ENCODE measurements at regions not wholly inside any gene's neighbourhood (a gene's known extent, or its start where the extent isn't known, plus 50 kb on each side); places are given as distances from the start of the nearest gene placed in this dataset.
"Not testable (repeated sequence)": the region's sequence is repeated elsewhere in the genome, so short reads cannot be mapped to it uniquely, and the experiment has no call there.

GRCh38 chr14:22491683-22492621 is 97.1 kb downstream of the DAD1 start:
- DNase-seq (ENCODE audit: low read depth), result no peak

GRCh38 chr14:22491053-22491452 is 98.0 kb downstream of the DAD1 start:
- not testable (repeated sequence) for DNase-seq (ENCODE audit: low read depth)

GRCh38 chr14:22489957-22490950 is 98.8 kb downstream of the DAD1 start:
- DNase-seq (ENCODE audit: low read depth), result no peak

GRCh38 chr14:22489244-22489545 is 99.8 kb downstream of the DAD1 start:
- no peak for DNase-seq (ENCODE audit: low read depth)

GRCh38 chr14:22488522-22489243 is 100.3 kb downstream of the DAD1 start:
- no peak for DNase-seq (ENCODE audit: low read depth)

- DNase-seq (ENCODE audit: low read depth), result no peak
Observed at GRCh38 chr14:22487941-22488340, 101.1 kb downstream of the DAD1 start.

GRCh38 chr14:22487401-22487800 is 101.6 kb downstream of the DAD1 start:
- no peak for DNase-seq (ENCODE audit: low read depth)

GRCh38 chr14:22486675-22487074 is 102.3 kb downstream of the DAD1 start:
- no peak for DNase-seq (ENCODE audit: low read depth)

GRCh38 chr14:22485649-22486048 is 103.4 kb downstream of the DAD1 start:
- DNase-seq (ENCODE audit: low read depth), result no peak

GRCh38 chr14:22485178-22485577 is 103.8 kb downstream of the DAD1 start:
- no peak for DNase-seq (ENCODE audit: low read depth)

- DNase-seq (ENCODE audit: low read depth), result no peak
Observed at GRCh38 chr14:22484632-22485031, 104.4 kb downstream of the DAD1 start.

GRCh38 chr14:22483863-22484593 is 105.0 kb downstream of the DAD1 start:
- DNase-seq (ENCODE audit: low read depth), result no peak

- DNase-seq (ENCODE audit: low read depth), result no peak
Observed at GRCh38 chr14:22482782-22483553, 106.1 kb downstream of the DAD1 start.

- DNase-seq (ENCODE audit: low read depth), result no peak
Observed at GRCh38 chr14:22482085-22482694, 106.8 kb downstream of the DAD1 start.

GRCh38 chr14:22481546-22481945 is 107.5 kb downstream of the DAD1 start:
- no peak for DNase-seq (ENCODE audit: low read depth)

GRCh38 chr14:22479776-22480464 is 109.1 kb downstream of the DAD1 start:
- no peak for DNase-seq (ENCODE audit: low read depth)

- no peak for DNase-seq (ENCODE audit: low read depth)
Observed at GRCh38 chr14:22479132-22479531, 109.9 kb downstream of the DAD1 start.

- DNase-seq (ENCODE audit: low read depth), result no peak
Observed at GRCh38 chr14:22478670-22479069, 110.4 kb downstream of the DAD1 start.

- no peak for DNase-seq (ENCODE audit: low read depth)
Observed at GRCh38 chr14:22478247-22478646, 110.8 kb downstream of the DAD1 start.

All from CMK (cell line).